ENCODE measurements at regions not wholly inside any gene's neighbourhood (a gene's known extent, or its start where the extent isn't known, plus 50 kb on each side); places are given as distances from the start of the nearest gene placed in this dataset.

GRCh38 chr16:86730086-86730485 lies 151.7 kb downstream of the FOXL1 start:
- Histone ChIP-seq H3K4me1 (peaks cover 0 to 11% (median 0%) of the 10 kb centered on the region in 12 donors), H3K27ac (no peak overlapping the region), H3K4me3 (no peak overlapping the region), H3K9me3 (no peaks in the 10 kb centered on the region), H3K27me3 (peaks cover 0 to 24% (median 15%) of the 10 kb centered on the region in 9 donors), H3K36me3 (no peaks in the 10 kb centered on the region)
- DNase-seq (no peak), ATAC-seq (no peak)
- TF ChIP-seq CTCF (IDR thresholded peaks at IDR 0.05) (no peak), POLR2A (IDR thresholded peaks at IDR 0.05) (no peak)
- intact Hi-C loops (cut with DNase I) = loop anchor here in 1 of 10 donors (5.0 kb wide), 1 partner anchor 58 kb away; no protein-coding TSS in a partner anchor
- WGBS, 4 donors = 85 to 93% (median 90%) methylated on average over 5 of the region's 5 CpGs

- H3K36me3 ChIP-seq = no peaks in the 10 kb centered on the region
- H3K4me3 ChIP-seq = no peak overlapping the region
- 63 to 84% (median 75%) methylated on average over 12 of the region's 12 CpGs for WGBS, 4 donors
- ATAC-seq = no peak
- no peak overlapping the region for H3K27ac ChIP-seq
- H3K9me3 ChIP-seq = no peaks in the 10 kb centered on the region
- TF ChIP-seq CTCF (IDR thresholded peaks at IDR 0.05) = no peak
- TF ChIP-seq POLR2A (IDR thresholded peaks at IDR 0.05) = no peak
- no peak for DNase-seq
- peaks cover 0 to 11% (median 0%) of the 10 kb centered on the region in 12 donors for H3K4me1 ChIP-seq
- intact Hi-C loops (cut with DNase I) = loop anchor here in 1 of 10 donors (5.0 kb wide), 1 partner anchor 58 kb away; no protein-coding TSS in a partner anchor
- H3K27me3 ChIP-seq = peaks cover 0 to 24% (median 15%) of the 10 kb centered on the region in 9 donors
These were observed 152.2 kb downstream of the FOXL1 start for GRCh38 chr16:86730597-86730996.

- H3K36me3 ChIP-seq = no peaks in the 10 kb centered on the region
- no peaks in the 10 kb centered on the region for H3K4me1 ChIP-seq
- H3K27me3 ChIP-seq = peaks cover 0 to 24% (median 15%) of the 10 kb centered on the region in 9 donors
- no peak for DNase-seq
- intact Hi-C loops (cut with DNase I) = loop anchor here in 1 of 10 donors (5.0 kb wide), 1 partner anchor 60 kb away; no protein-coding TSS in a partner anchor
- TF ChIP-seq POLR2A (IDR thresholded peaks at IDR 0.05) = no peak
- WGBS, 4 donors = 28 to 58% (median 45%) methylated on average over 28 of the region's 28 CpGs
- H3K9me3 ChIP-seq = no peaks in the 10 kb centered on the region
- no peak overlapping the region for H3K27ac ChIP-seq
- H3K4me3 ChIP-seq = no peak overlapping the region
- peak in 1 of 4 donors; percentile 44 for ATAC-seq
These were observed 154.4 kb downstream of the FOXL1 start for GRCh38 chr16:86732621-86733295.

GRCh38 chr16:86733546-86734254 lies 155.4 kb downstream of the FOXL1 start:
- H3K27me3 ChIP-seq = peaks cover 0 to 24% (median 15%) of the 10 kb centered on the region in 9 donors
- H3K9me3 ChIP-seq = no peaks in the 10 kb centered on the region
- no peaks in the 10 kb centered on the region for H3K36me3 ChIP-seq
- DNase-seq (no peak), ATAC-seq (no peak)
- H3K4me1 ChIP-seq = no peaks in the 10 kb centered on the region
- WGBS, 4 donors = 49 to 67% (median 56%) methylated on average over 25 to 27 of the region's 27 CpGs
- no peak for TF ChIP-seq CTCF (IDR thresholded peaks at IDR 0.05)
- TF ChIP-seq POLR2A (IDR thresholded peaks at IDR 0.05) = no peak
- intact Hi-C loops (cut with DNase I) = loop anchor here in 1 of 10 donors (5.0 kb wide), 1 partner anchor 61 kb away; no protein-coding TSS in a partner anchor
- no peak overlapping the region for H3K4me3 ChIP-seq
- H3K27ac ChIP-seq = no peak overlapping the region

Measured in heart left ventricle (tissue), 16 donors.